BLaER1 treated with 17β-estradiol and CSF1 and Interleukin-3, amounts not matched to agents 10 nM and 100 nM (cell line): ENCODE measurements at regions not wholly inside any gene's neighbourhood (a gene's known extent, or its start where the extent isn't known, plus 50 kb on each side); places are given as distances from the start of the nearest gene placed in this dataset.

Source experiments
- H3K27ac ChIP-seq, 11 experiments: shearing (Covaris generic); formaldehyde crosslinking; 2 replicates each; pipeline ENCODE4 v1.8.1; 2022
- H3K27me3 ChIP-seq, 11 experiments: shearing (Covaris generic); formaldehyde crosslinking; 2 replicates each; pipeline ENCODE4 v1.8.1; 2022
- H3K36me3 ChIP-seq, 11 experiments: shearing (Covaris generic); formaldehyde crosslinking; 2 replicates each; pipeline ENCODE4 v1.8.1; 2022
- H3K4me1 ChIP-seq, 10 experiments: shearing (Covaris generic); formaldehyde crosslinking; 2 replicates each; pipeline ENCODE4 v1.8.1; 2022
- H3K4me2 ChIP-seq, 11 experiments: shearing (Covaris generic); formaldehyde crosslinking; 2 replicates each; pipeline ENCODE4 v1.8.1; 2022
- H3K4me3 ChIP-seq, 10 experiments: shearing (Covaris generic); formaldehyde crosslinking; 2 replicates each; pipeline ENCODE4 v1.8.1; 2022
- H3K9ac ChIP-seq, 11 experiments: shearing (Covaris generic); formaldehyde crosslinking; 2 replicates each; pipeline ENCODE4 v1.8.1; 2022
- H3K9me3 ChIP-seq, 11 experiments: shearing (Covaris generic); formaldehyde crosslinking; replicated peaks in 1 of 11; 2 replicates each; pipeline ENCODE4 v1.8.1; 2022
- H4K20me1 ChIP-seq, 11 experiments: shearing (Covaris generic); formaldehyde crosslinking; 2 replicates each; pipeline ENCODE4 v1.8.1; 2022
- Cebpa-rat ChIP-seq, 11 experiments: shearing (Covaris generic); IDR thresholded peaks; 2 replicates each; pipeline ENCODE4 v1.8.1; 2022

DNA sequence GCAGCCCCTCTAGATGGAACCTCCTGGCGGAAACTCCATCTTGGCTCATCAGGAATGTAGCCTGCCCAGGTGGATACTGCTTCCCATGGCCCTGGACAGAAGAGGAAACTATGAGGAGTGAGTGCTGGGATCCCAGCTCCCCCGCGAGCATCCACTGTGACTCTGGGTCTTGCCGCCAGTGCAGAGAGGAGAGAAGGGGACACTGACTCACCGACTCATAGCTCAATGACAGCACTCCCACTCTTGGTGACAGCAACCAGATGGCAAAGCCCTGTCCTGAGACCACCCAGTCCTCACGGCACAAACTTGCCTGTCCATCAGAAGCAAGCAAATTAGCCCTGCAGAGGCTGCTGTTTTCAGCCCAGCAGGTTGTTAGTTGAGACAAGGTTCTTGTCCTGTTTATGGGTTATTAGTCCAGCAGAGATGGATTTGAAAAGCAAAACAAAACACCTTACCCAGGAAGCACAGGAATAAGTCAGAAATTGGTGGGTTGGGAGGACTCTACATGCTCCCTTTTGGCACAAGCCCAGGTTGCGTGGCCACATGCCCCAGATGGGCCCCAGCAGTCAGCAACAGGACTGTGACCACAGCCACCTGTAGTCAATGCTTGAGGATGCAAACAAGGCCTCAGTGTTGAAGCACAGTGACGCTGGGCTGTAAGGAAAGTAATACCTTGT, 111.5 kb upstream of the GLI2 start:
- Histone ChIP-seq H3K9ac (no peak overlapping the region), H3K27ac (no peak overlapping the region), H3K27me3 (no peaks in the 10 kb centered on the region), H3K4me2 (peak overlapping the region in 6 of 11 experiments; percentile 13 to 46 (median 22); a peak in 9 of 22 replicates), H3K4me1 (peaks cover 0 to 11% (median 6%) of the 10 kb centered on the region in 10 experiments; a peak in 9 of 20 replicates), H3K9me3 (peaks cover 13 to 31% (median 18%) of the 10 kb centered on the region in 11 experiments; a peak in 21 of 22 replicates), H3K36me3 (peaks cover 0 to 2% (median 0%) of the 10 kb centered on the region in 11 experiments; a peak in 1 of 22 replicates), H4K20me1 (no peaks in the 10 kb centered on the region), H3K4me3 (no peak overlapping the region)
- TF ChIP-seq Cebpa-rat (IDR thresholded peaks at IDR 0.05), result no peak

DNA sequence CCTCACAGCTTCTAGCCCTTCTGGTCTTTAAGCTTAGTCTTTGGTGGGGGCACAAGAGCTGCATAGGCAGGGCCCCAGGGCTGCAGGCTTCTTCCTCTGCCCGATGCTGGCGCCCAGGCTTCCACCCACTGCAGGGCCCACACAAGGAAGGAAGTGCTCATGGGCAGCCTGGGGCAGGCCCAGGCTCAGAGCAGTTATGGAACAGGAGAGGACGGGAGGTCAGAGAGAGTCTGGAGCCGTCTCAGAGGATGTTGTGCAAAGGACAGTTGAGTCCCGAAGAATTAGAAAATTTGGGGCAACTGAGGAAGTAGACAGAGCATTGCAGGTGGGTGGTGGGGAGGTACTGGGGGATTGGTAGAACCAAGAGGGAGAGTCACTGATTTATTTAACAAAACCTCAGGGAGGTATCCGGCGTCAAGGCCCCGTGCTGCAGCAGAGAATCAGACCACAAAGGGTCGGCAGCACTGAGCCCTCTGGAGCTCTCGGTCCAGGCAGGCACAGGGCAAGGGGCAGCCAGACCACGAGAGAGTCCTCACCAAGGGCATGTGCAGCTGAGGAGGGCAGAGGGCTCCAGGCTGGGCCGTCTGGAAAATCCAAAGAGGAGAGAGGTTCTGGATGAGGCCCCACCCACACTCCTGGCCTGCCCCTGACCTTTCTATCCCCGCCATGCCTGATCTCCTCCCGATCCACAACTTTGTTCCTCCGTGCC, 110.8 kb upstream of the GLI2 start:
- Histone ChIP-seq H3K36me3 (peaks cover 0 to 2% (median 0%) of the 10 kb centered on the region in 11 experiments; a peak in 1 of 22 replicates), H3K4me2 (peak overlapping the region in 6 of 11 experiments; percentile 13 to 46 (median 22); a peak in 9 of 22 replicates), H3K9me3 (peaks cover 13 to 31% (median 18%) of the 10 kb centered on the region in 11 experiments; a peak in 21 of 22 replicates), H3K27ac (no peak overlapping the region), H3K4me3 (no peak overlapping the region), H3K9ac (no peak overlapping the region), H3K4me1 (peaks cover 0 to 11% (median 6%) of the 10 kb centered on the region in 10 experiments; a peak in 9 of 20 replicates), H3K27me3 (no peaks in the 10 kb centered on the region), H4K20me1 (no peaks in the 10 kb centered on the region)
- TF ChIP-seq Cebpa-rat (IDR thresholded peaks at IDR 0.05), result no peak

DNA sequence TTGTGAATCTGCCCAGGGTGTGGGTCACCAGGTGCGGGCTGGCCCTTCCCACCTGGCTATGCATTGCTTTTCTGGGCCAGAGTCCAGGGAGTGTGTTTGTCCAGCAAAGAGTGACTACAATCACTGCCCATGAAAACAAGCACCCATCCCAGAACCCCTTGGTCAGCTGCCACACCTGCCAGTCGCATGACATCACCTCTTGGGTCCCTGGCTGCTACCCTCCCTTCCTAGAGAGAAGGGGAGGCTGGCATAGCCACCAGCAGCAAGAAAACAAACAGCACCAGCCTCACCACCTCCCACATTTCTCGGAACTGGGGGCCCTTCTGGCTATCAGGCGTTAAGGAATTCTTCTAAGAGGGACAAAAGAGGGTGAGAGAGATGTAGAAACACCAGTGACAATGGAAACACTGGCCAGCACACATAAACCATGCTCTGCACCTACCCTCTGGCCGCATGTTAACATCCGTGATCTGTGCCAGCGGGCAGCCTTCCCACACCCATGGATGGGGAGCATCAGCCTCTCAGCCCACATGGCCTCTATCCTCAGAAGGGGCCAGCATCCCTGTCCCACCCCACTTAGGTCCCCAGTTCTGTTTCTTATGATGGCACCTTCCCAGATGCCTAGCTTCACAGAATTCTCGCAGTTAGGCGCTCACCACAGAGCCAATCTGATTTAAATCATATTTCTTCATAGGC, 109.7 kb upstream of the GLI2 start:
- Histone ChIP-seq H4K20me1 (no peaks in the 10 kb centered on the region), H3K27ac (no peak overlapping the region), H3K27me3 (no peaks in the 10 kb centered on the region), H3K4me3 (no peak overlapping the region), H3K4me1 (peaks cover 7 to 19% (median 13%) of the 10 kb centered on the region in 10 experiments; a peak in 17 of 20 replicates), H3K4me2 (no peak overlapping the region), H3K9me3 (peaks cover 13 to 29% (median 18%) of the 10 kb centered on the region in 11 experiments; a peak in 21 of 22 replicates), H3K9ac (no peak overlapping the region), H3K36me3 (peaks cover 0 to 2% (median 0%) of the 10 kb centered on the region in 11 experiments; a peak in 1 of 22 replicates)
- TF ChIP-seq Cebpa-rat (IDR thresholded peaks at IDR 0.05), result no peak

DNA sequence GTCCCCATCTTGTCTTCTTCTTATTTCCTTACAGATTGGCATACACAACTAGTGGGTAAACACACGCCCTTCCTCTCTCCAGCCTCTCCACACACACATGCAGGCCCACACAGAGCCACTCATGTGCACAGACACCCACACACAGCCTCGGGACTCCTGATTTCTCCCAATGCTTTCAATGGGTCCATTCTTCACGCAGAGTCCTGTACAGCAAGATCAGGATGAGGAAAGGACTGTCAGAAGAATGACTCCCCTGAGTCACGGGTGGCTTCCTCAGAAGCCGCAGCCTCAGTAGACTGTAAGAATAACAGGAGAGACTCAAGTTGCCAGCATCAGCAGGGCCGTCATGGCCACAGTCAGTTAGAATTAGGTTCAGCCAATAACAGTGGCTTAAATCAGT, 109.1 kb upstream of the GLI2 start:
- no peak for TF ChIP-seq Cebpa-rat (IDR thresholded peaks at IDR 0.05)
- Histone ChIP-seq H3K27me3 (no peaks in the 10 kb centered on the region), H3K9ac (no peak overlapping the region), H3K9me3 (peaks cover 13 to 24% (median 18%) of the 10 kb centered on the region in 11 experiments; a peak in 21 of 22 replicates), H4K20me1 (no peaks in the 10 kb centered on the region), H3K27ac (no peak overlapping the region), H3K36me3 (peaks cover 0 to 2% (median 0%) of the 10 kb centered on the region in 11 experiments; a peak in 1 of 22 replicates), H3K4me2 (no peak overlapping the region), H3K4me1 (peaks cover 11 to 24% (median 19%) of the 10 kb centered on the region in 10 experiments; a peak in 17 of 20 replicates), H3K4me3 (no peak overlapping the region)

DNA sequence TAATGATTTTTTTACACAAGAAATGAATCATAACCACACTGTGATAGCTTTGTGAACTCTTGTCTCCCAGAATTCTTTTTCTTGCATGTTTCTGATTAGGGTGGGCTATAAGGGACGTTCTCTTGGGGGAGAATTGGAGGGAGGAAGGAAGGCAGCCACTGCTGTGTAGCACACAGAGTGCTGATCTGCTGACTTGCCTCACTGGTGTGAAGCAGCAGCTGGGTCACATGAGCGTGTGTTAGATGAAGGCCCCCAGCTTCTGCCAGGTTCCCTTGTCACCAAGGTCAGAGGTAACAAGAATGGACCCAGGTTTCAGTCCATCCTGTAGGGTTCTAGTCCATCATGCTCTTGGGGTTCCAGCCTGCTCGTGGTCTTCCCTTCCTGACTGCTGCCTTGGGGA, 107.4 kb upstream of the GLI2 start:
- H3K27me3 ChIP-seq, result no peaks in the 10 kb centered on the region
- H3K36me3 ChIP-seq, result no peaks in the 10 kb centered on the region
- no peaks in the 10 kb centered on the region for H4K20me1 ChIP-seq
- no peak overlapping the region for H3K9ac ChIP-seq
- H3K4me1 ChIP-seq, result peaks cover 11 to 27% (median 21%) of the 10 kb centered on the region in 10 experiments; a peak in 17 of 20 replicates
- H3K27ac ChIP-seq, result no peak overlapping the region
- no peak overlapping the region for H3K4me2 ChIP-seq
- no peak overlapping the region for H3K4me3 ChIP-seq
- peaks cover 0 to 8% (median 4%) of the 10 kb centered on the region in 11 experiments; a peak in 16 of 22 replicates for H3K9me3 ChIP-seq
- TF ChIP-seq Cebpa-rat (IDR thresholded peaks at IDR 0.05), result no peak

DNA sequence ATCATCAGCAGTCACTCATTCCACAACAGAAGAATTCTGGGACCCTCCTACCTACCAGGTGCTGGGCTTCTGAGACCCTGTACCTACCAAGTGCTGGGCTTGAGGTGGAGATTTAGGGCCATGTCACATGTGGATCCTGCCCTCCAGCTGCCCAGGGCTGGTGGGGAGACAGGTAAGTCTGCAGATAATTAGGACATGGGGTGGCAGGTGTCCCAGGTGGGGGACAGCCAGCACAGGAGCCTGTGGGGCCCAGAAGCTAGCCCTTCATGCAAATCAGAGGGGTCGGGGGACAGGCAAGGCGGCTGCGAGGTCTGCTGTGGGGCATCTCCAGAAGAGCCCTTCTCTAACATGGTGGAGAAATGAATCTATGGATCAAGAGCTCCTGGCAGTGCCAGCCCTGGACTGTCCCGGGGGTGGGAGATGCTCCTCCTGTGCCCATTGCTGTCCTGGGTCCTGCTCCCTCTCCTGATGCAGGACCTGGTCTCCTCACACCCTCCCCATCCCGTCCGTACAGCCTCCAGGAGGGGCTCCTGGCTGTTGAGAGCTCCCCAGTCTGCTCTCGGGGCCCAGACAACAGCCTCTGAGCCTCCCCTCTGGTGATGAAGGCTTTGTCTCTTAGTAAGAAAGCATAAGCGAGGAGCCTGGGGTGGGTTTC, 106.3 kb upstream of the GLI2 start:
- TF ChIP-seq Cebpa-rat (IDR thresholded peaks at IDR 0.05), result no peak
- Histone ChIP-seq H3K27me3 (no peaks in the 10 kb centered on the region), H3K4me3 (no peak overlapping the region), H3K9ac (no peak overlapping the region), H3K36me3 (no peaks in the 10 kb centered on the region), H3K4me1 (peaks cover 10 to 26% (median 20%) of the 10 kb centered on the region in 10 experiments; a peak in 17 of 20 replicates), H3K4me2 (no peak overlapping the region), H3K9me3 (peaks cover 0 to 8% (median 4%) of the 10 kb centered on the region in 11 experiments; a peak in 10 of 22 replicates), H4K20me1 (no peaks in the 10 kb centered on the region), H3K27ac (no peak overlapping the region)

DNA sequence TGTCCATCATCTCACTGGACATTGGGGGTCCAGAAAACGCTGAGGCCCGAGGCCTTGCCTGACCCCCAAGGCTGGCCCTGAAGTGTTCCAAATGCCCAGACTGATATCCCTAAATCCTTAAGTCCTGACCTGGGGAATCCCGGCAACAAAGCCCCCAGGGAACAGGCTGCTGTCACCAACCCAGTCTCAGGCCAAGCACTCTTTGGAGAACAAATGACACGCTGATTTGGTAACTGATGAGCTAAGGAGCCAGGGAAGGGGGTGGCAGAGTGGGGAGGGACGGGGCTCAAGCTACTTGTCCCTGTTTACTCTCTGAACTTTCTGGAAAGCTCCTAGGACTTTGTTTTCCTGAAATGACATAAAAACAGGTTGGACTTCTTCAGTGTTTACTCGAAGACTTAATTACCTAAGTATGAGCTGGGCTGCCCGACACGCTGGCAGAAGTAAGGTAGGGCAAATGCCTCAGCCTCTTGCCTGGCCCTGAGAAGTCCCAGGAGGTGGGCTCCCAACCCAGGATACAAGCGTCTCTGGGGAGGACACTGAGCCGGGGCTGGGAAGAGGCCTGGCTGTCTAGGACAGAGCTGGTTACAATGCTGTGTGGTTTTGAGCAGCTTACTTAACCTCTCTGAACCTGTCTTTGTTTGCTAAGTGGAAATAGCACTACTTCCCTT, 105.5 kb upstream of the GLI2 start:
- peak overlapping the region in 8 of 11 experiments; percentile 9 to 44 (median 31); a peak in 11 of 22 replicates for H3K4me2 ChIP-seq
- peaks cover 6 to 18% (median 15%) of the 10 kb centered on the region in 10 experiments; a peak in 16 of 20 replicates for H3K4me1 ChIP-seq
- no peaks in the 10 kb centered on the region for H3K27me3 ChIP-seq
- no peak overlapping the region for H3K9ac ChIP-seq
- no peak for TF ChIP-seq Cebpa-rat (IDR thresholded peaks at IDR 0.05)
- no peaks in the 10 kb centered on the region for H3K36me3 ChIP-seq
- H3K4me3 ChIP-seq, result no peak overlapping the region
- H3K27ac ChIP-seq, result peak overlapping the region in 5 of 11 experiments; percentile 17 to 45 (median 25); a peak in 5 of 22 replicates
- peaks cover 0 to 8% (median 4%) of the 10 kb centered on the region in 11 experiments; a peak in 10 of 22 replicates for H3K9me3 ChIP-seq
- no peaks in the 10 kb centered on the region for H4K20me1 ChIP-seq

DNA sequence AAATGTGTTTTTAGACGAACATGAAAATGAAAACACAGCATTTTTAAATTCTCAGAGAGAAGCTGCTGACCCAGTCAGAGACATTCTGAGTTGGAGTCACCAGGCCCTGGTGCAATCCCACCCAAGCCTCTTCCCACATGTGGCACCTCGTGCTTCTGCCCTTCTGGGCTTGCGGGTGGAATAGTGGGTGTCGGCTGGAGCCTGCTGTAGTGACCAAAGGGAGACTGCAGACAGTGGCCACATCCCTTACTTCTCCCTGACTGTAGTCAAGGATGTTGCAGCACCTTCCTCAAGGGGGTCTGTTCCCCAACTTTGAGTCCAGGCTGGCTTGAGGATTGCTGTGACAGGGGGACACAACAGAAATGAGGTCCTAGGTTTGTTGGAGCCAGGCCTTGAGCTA, 104.4 kb upstream of the GLI2 start:
- Histone ChIP-seq H3K36me3 (no peaks in the 10 kb centered on the region), H3K4me1 (peaks cover 6 to 18% (median 15%) of the 10 kb centered on the region in 10 experiments; a peak in 16 of 20 replicates), H3K27ac (peak overlapping the region in 3 of 11 experiments; percentile 17 to 44 (median 25); a peak in 4 of 22 replicates), H3K9me3 (peaks cover 0 to 8% (median 4%) of the 10 kb centered on the region in 11 experiments; a peak in 10 of 22 replicates), H3K27me3 (no peaks in the 10 kb centered on the region), H3K9ac (no peak overlapping the region), H3K4me2 (peak overlapping the region in 9 of 11 experiments; percentile 9 to 44 (median 31); a peak in 12 of 22 replicates), H3K4me3 (no peak overlapping the region), H4K20me1 (no peaks in the 10 kb centered on the region)
- no peak for TF ChIP-seq Cebpa-rat (IDR thresholded peaks at IDR 0.05)
